Vagina (tissue), 2 donors: ENCODE measurements at regions not wholly inside any gene's neighbourhood (a gene's known extent, or its start where the extent isn't known, plus 50 kb on each side); places are given as distances from the start of the nearest gene placed in this dataset.

Experiments
- DNase-seq, 2 donors: peaks; one replicate each; pipeline ENCODE4 v3.0.0-alpha.2; 2017; ENCODE audit errors: extremely low spot score in 2 of 2
- H3K27ac ChIP-seq: fragments of 200-600 bp; sonication (generic); one replicate; pipeline ENCODE4 v1.5.1; 2019
- H3K27me3 ChIP-seq: fragments of 200-600 bp; sonication (generic); one replicate; pipeline ENCODE4 v1.5.1; 2019
- H3K36me3 ChIP-seq, 2 donors: fragments of 200-600 bp; sonication (generic); one replicate each; pipeline ENCODE4 v1.5.1; 2017 to 2019
- H3K4me1 ChIP-seq: fragments of 200-600 bp; sonication (generic); one replicate; pipeline ENCODE4 v1.5.1; 2019
- H3K4me3 ChIP-seq, 2 donors: fragments of 200-600 bp; sonication (generic); 1 replicate in 1 of 2; 2 replicates in 1 of 2; pipeline ENCODE4 v1.5.1; 2016 to 2019
- H3K9me3 ChIP-seq: fragments of 200-600 bp; sonication (generic); one replicate; pipeline ENCODE4 v1.5.1; 2019
- POLR2A ChIP-seq, 2 donors: fragments of 450-650 bp; IDR thresholded peaks; one replicate each; pipeline ENCODE4 v1.6.1; 2017; ENCODE audit warnings: antibody characterized with exemption in 2 of 2, mild to moderate bottlenecking in 2 of 2, moderate library complexity in 2 of 2
- POLR2AphosphoS5 ChIP-seq, 2 donors: sonication (generic); formaldehyde crosslinking; IDR thresholded peaks; one replicate each; pipeline ENCODE4 v1.9.0; 2017; ENCODE audit warnings: antibody characterized with exemption in 2 of 2, mild to moderate bottlenecking in 2 of 2, low read depth in 1 of 2; ENCODE audit not compliant: insufficient read depth in 1 of 2
- intact Hi-C: fragments of 100-400 bp; cut with DNase I; formaldehyde crosslinking; loops from one replicate; pipeline ENCODE4 v1.15.1; 2023
- TF ChIP-seq, protein P1 (sequence below), 3 experiments: fragments of 450-650 bp in 2 of 3; fragments of 200-600 bp in 1 of 3; sonication (generic) in 1 of 3; IDR thresholded peaks; one replicate each; pipeline ENCODE4 v1.5.1; 2017 to 2019; ENCODE audit warnings: antibody characterized with exemption in 3 of 3, mild to moderate bottlenecking in 2 of 3, moderate library complexity in 2 of 3

DNA sequence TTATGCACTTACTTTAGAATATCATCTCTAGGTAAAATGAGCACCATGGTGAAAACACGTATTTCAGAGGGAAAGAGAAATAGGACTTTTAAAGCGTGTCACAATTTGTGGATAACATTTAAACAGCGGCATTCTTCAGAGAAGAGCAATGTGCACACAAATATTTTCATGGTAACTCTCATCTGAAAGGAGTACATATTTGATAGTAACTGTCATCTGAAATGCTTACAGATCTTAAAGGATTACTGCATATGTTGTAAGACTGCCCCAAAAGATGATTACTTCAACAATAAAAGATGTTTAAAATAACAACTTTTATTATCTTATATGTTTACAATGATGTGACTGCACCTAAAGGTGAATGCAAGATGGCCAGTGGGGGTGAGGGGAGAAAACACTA is 408.8 kb downstream of the PLA2G4A start:
- intact Hi-C loops: no loop called here
- no peaks in the 10 kb centered on the region for H3K36me3 ChIP-seq
- no peak overlapping the region for H3K4me3 ChIP-seq
- H3K27me3 ChIP-seq: no peaks in the 10 kb centered on the region
- no peaks in the 10 kb centered on the region for H3K4me1 ChIP-seq
- no peak for DNase-seq
- H3K9me3 ChIP-seq: no peaks in the 10 kb centered on the region
- H3K27ac ChIP-seq: no peak overlapping the region
- TF ChIP-seq POLR2A (IDR thresholded peaks at IDR 0.05) (no peak), POLR2AphosphoS5 (IDR thresholded peaks at IDR 0.05; ENCODE audit: insufficient read depth in 1 of 2, low read depth in 1 of 2) (no peak)
- TF ChIP-seq, protein P1, sequence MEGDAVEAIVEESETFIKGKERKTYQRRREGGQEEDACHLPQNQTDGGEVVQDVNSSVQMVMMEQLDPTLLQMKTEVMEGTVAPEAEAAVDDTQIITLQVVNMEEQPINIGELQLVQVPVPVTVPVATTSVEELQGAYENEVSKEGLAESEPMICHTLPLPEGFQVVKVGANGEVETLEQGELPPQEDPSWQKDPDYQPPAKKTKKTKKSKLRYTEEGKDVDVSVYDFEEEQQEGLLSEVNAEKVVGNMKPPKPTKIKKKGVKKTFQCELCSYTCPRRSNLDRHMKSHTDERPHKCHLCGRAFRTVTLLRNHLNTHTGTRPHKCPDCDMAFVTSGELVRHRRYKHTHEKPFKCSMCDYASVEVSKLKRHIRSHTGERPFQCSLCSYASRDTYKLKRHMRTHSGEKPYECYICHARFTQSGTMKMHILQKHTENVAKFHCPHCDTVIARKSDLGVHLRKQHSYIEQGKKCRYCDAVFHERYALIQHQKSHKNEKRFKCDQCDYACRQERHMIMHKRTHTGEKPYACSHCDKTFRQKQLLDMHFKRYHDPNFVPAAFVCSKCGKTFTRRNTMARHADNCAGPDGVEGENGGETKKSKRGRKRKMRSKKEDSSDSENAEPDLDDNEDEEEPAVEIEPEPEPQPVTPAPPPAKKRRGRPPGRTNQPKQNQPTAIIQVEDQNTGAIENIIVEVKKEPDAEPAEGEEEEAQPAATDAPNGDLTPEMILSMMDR (IDR thresholded peaks at IDR 0.05): no peak

DNA sequence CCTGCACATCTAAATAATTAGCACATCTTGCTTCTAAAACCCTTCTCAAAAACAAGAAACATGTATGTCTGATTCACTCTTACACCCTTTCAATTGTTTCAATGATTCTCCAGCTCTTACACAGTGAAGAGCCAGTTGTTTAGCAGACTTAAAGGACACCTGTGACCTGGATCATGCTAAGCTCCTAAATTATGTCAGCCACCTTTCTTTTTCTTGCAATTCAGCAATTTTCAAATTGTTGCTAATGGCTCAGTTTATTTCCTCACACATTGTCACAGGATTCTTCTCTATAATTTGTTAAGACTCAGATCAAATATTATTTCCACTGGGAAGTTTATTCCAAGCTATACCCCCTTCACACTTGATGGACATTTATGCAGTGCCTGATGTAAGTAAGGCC is 413.2 kb downstream of the PLA2G4A start:
- intact Hi-C loops: no loop called here
- Histone ChIP-seq H3K9me3 (no peaks in the 10 kb centered on the region), H3K36me3 (no peaks in the 10 kb centered on the region), H3K27ac (no peak overlapping the region), H3K4me1 (no peaks in the 10 kb centered on the region), H3K27me3 (no peaks in the 10 kb centered on the region), H3K4me3 (no peak overlapping the region)
- TF ChIP-seq POLR2A (IDR thresholded peaks at IDR 0.05) (no peak), POLR2AphosphoS5 (IDR thresholded peaks at IDR 0.05; ENCODE audit: insufficient read depth in 1 of 2, low read depth in 1 of 2) (no peak)
- TF ChIP-seq, protein P1 (IDR thresholded peaks at IDR 0.05): no peak
- DNase-seq: no peak

DNA sequence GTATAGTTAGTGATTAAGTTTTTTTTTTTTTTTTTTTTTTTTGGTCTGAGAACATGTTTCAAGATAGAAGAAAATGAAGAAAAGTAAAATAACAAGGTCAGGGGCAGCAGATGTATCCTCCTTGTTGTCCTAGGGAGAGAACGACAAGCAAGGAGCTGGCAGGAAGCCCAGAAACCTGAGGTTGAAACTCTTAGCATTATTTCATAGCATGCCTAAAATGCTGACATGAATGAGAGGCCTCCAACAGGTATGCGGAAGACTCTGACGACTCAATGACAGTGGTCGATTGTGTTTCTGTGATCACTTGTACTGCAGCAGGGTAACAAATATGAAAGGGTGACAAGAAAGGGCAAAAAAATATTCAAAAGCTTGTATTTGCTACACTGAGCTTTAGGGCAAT is 415.9 kb downstream of the PLA2G4A start:
- no peaks in the 10 kb centered on the region for H3K36me3 ChIP-seq
- no peak overlapping the region for H3K4me3 ChIP-seq
- H3K27ac ChIP-seq: no peak overlapping the region
- DNase-seq: no peak
- H3K9me3 ChIP-seq: no peaks in the 10 kb centered on the region
- intact Hi-C loops: no loop called here
- TF ChIP-seq, protein P1 (IDR thresholded peaks at IDR 0.05): no peak
- TF ChIP-seq POLR2A (IDR thresholded peaks at IDR 0.05): no peak
- H3K27me3 ChIP-seq: no peaks in the 10 kb centered on the region
- no peaks in the 10 kb centered on the region for H3K4me1 ChIP-seq

DNA sequence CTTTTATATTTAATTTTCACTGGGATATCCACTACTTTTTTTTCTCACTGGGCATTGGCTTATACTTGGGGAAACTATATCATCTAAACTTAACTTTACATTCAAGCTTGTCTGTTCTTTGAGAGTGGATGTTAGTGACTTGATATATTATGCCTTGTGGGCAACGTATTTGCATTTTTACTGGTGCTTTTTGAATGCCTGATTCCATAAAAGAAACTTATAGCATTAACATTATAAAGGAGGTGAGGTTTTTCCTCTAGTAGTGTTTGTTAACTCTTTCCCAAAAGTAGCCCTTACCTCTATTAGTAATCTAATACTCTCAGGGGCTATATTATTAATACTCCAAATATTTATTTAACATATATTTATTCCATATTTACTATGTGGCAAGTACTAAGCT is 416.5 kb downstream of the PLA2G4A start:
- Histone ChIP-seq H3K4me3 (no peak overlapping the region), H3K9me3 (no peaks in the 10 kb centered on the region), H3K4me1 (no peaks in the 10 kb centered on the region), H3K36me3 (no peaks in the 10 kb centered on the region), H3K27me3 (no peaks in the 10 kb centered on the region), H3K27ac (no peak overlapping the region)
- intact Hi-C loops: no loop called here
- DNase-seq: no peak
- TF ChIP-seq POLR2A (IDR thresholded peaks at IDR 0.05) (no peak), POLR2AphosphoS5 (IDR thresholded peaks at IDR 0.05; ENCODE audit: insufficient read depth in 1 of 2, low read depth in 1 of 2) (no peak)
- TF ChIP-seq, protein P1 (IDR thresholded peaks at IDR 0.05): no peak

DNA sequence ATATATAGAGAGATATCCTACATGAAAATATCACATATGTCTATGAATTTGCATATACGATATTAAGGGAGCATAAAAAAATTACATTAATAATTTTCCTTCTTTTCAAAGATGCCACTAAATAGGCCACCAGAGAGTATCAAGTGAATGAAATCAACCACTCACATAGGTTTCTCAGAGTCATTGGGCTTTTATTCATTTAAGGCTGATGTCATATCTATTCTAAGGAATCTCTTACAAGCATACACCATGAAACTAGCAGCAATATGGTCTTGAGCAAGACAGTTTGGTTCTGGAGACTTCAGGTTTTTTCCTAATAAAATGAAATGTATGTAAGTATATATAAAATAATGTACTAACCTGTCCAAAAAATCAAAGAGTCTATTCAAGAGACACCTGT is 420.4 kb downstream of the PLA2G4A start:
- DNase-seq: no peak
- intact Hi-C loops: no loop called here
- H3K4me3 ChIP-seq: no peak overlapping the region
- no peaks in the 10 kb centered on the region for H3K27me3 ChIP-seq
- no peaks in the 10 kb centered on the region for H3K36me3 ChIP-seq
- no peak overlapping the region for H3K27ac ChIP-seq
- no peaks in the 10 kb centered on the region for H3K9me3 ChIP-seq
- TF ChIP-seq POLR2A (IDR thresholded peaks at IDR 0.05): no peak
- no peak for TF ChIP-seq POLR2AphosphoS5 (IDR thresholded peaks at IDR 0.05; ENCODE audit: insufficient read depth in 1 of 2, low read depth in 1 of 2)
- TF ChIP-seq, protein P1 (IDR thresholded peaks at IDR 0.05): no peak
- H3K4me1 ChIP-seq: no peaks in the 10 kb centered on the region
